ENCODE measurements at regions not wholly inside any gene's neighbourhood (a gene's known extent, or its start where the extent isn't known, plus 50 kb on each side); places are given as distances from the start of the nearest gene placed in this dataset.

DNA sequence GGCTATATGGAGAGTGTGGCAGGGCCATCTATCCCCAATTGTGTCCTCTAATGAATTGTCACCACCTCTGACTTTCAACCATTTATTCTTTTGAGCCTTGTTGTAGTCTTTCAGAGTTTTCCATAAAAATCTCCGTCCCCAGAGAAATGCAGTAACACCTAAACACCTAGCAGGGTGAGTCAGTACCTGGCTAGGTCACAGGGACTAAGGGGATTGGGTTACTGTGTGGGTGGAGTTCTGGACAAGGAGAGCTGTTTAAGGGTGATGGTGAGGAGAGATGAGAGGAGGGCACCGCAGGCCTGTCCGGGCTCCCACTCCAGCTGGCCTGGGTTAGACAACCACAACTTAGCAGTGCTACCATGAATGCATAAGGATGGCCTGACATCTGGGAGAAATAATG lies 186.2 kb upstream of the LYZL1 start:
- TF ChIP-seq, protein P1, sequence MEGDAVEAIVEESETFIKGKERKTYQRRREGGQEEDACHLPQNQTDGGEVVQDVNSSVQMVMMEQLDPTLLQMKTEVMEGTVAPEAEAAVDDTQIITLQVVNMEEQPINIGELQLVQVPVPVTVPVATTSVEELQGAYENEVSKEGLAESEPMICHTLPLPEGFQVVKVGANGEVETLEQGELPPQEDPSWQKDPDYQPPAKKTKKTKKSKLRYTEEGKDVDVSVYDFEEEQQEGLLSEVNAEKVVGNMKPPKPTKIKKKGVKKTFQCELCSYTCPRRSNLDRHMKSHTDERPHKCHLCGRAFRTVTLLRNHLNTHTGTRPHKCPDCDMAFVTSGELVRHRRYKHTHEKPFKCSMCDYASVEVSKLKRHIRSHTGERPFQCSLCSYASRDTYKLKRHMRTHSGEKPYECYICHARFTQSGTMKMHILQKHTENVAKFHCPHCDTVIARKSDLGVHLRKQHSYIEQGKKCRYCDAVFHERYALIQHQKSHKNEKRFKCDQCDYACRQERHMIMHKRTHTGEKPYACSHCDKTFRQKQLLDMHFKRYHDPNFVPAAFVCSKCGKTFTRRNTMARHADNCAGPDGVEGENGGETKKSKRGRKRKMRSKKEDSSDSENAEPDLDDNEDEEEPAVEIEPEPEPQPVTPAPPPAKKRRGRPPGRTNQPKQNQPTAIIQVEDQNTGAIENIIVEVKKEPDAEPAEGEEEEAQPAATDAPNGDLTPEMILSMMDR (optimal IDR thresholded peaks at IDR 0.05 in 1 of 3, IDR thresholded peaks at IDR 0.05 in 1 of 3, conservative IDR thresholded peaks at IDR 0.05 in 1 of 3; ENCODE audit: extremely low read depth in 1 of 3, insufficient read depth in 2 of 3, low read length in 3 of 3), result no peak
- TF ChIP-seq EZH2 (IDR thresholded peaks at IDR 0.05; ENCODE audit: low read length), result no peak
